GM12878 (cell line): ENCODE measurements at regions not wholly inside any gene's neighbourhood (a gene's known extent, or its start where the extent isn't known, plus 50 kb on each side); places are given as distances from the start of the nearest gene placed in this dataset.

Experiments used
- CBX5 ChIP-seq: sonication (generic); IDR thresholded peaks from 2 replicates; pipeline ENCODE4 v1.6.1; 2016; ENCODE audit warnings: low read depth, moderate library complexity, mild to moderate bottlenecking, inconsistent platforms
- CEBPB ChIP-seq, 2 experiments: fragments of 150-350 bp in 1 of 2; IDR thresholded peaks; 2 replicates each; pipeline ENCODE4 v1.6.1; 2012 to 2014; ENCODE audit warnings: low read depth in 2 of 2, low read length in 2 of 2, borderline replicate concordance in 1 of 2, inconsistent platforms in 1 of 2
- EZH2 ChIP-seq: IDR thresholded peaks from 2 replicates; pipeline ENCODE4 v1.6.1; 2012; ENCODE audit warnings: low read depth, mild to moderate bottlenecking, control low read depth, inconsistent platforms, low read length, borderline replicate concordance; ENCODE audit not compliant: control insufficient read depth
- GABPA ChIP-seq: IDR thresholded peaks from 2 replicates; pipeline ENCODE4 v1.6.1; 2014; ENCODE audit warnings: antibody characterized with exemption, low read depth, mild to moderate bottlenecking, inconsistent platforms
- HDGF ChIP-seq: fragments of 450-650 bp; IDR thresholded peaks from 2 replicates; pipeline ENCODE4 v1.6.1; 2016; ENCODE audit warnings: antibody characterized with exemption
- POLR2A ChIP-seq: IDR thresholded peaks from 2 replicates; pipeline ENCODE4 v1.6.1; 2011; ENCODE audit warnings: low read depth, mild to moderate bottlenecking, low read length
- TCF3 ChIP-seq: IDR thresholded peaks from 2 replicates; pipeline ENCODE4 v1.6.1; 2012; ENCODE audit warnings: low read depth, mild to moderate bottlenecking, low read length, borderline replicate concordance; ENCODE audit not compliant: insufficient read depth
- TF ChIP-seq, protein P1 (sequence below): IDR thresholded peaks from 2 replicates; pipeline ENCODE4 v1.6.1; 2011; ENCODE audit warnings: borderline replicate concordance, low read depth, mild to moderate bottlenecking, moderate library complexity, mixed read lengths, low read length; ENCODE audit not compliant: insufficient read depth; ENCODE audit errors: extremely low read length
- TF ChIP-seq, protein P2 (sequence below), 3 experiments: IDR thresholded peaks in 2 of 3; conservative IDR thresholded peaks in 1 of 3; 2 replicates each; pipeline ENCODE4 v1.5.1; 2011; ENCODE audit warnings: low read depth in 3 of 3, low read length in 3 of 3, mild to moderate bottlenecking in 3 of 3, control low read depth in 2 of 3, moderate library complexity in 2 of 3, inconsistent platforms in 1 of 3, mixed read lengths in 1 of 3; ENCODE audit not compliant: control insufficient read depth in 2 of 3, insufficient read depth in 1 of 3; ENCODE audit errors: extremely low read depth in 1 of 3

DNA sequence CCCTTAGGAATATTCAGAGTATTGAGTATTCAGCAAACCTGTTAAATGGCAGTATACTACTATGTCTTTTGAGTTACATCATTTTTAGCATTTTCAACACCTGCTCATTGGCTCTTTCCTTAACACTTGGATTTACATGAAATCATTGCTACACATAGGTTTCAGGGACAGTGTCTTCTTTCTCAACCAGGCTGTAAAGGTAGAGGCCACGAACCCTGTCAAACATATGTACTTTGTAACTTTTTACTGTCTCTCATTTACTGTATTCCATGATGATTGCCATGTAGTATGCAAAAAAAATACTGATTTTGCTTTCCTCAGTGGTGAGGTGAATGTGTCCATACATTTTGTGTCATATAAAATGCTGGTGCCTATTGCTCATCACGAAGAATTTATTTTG lies 264.4 kb downstream of the SLCO4C1 start:
- TF ChIP-seq, protein P1, sequence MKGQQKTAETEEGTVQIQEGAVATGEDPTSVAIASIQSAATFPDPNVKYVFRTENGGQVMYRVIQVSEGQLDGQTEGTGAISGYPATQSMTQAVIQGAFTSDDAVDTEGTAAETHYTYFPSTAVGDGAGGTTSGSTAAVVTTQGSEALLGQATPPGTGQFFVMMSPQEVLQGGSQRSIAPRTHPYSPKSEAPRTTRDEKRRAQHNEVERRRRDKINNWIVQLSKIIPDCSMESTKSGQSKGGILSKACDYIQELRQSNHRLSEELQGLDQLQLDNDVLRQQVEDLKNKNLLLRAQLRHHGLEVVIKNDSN: no peak
- TF ChIP-seq, protein P2, sequence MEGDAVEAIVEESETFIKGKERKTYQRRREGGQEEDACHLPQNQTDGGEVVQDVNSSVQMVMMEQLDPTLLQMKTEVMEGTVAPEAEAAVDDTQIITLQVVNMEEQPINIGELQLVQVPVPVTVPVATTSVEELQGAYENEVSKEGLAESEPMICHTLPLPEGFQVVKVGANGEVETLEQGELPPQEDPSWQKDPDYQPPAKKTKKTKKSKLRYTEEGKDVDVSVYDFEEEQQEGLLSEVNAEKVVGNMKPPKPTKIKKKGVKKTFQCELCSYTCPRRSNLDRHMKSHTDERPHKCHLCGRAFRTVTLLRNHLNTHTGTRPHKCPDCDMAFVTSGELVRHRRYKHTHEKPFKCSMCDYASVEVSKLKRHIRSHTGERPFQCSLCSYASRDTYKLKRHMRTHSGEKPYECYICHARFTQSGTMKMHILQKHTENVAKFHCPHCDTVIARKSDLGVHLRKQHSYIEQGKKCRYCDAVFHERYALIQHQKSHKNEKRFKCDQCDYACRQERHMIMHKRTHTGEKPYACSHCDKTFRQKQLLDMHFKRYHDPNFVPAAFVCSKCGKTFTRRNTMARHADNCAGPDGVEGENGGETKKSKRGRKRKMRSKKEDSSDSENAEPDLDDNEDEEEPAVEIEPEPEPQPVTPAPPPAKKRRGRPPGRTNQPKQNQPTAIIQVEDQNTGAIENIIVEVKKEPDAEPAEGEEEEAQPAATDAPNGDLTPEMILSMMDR (IDR thresholded peaks at IDR 0.05 in 2 of 3, conservative IDR thresholded peaks at IDR 0.05 in 1 of 3; ENCODE audit: control insufficient read depth in 2 of 3, extremely low read depth in 1 of 3, insufficient read depth in 1 of 3, low read depth in 3 of 3, low read length in 3 of 3): no peak
- no peak for TF ChIP-seq POLR2A
- no peak for TF ChIP-seq HDGF
- no peak for TF ChIP-seq CBX5
- TF ChIP-seq GABPA: no peak
- TF ChIP-seq EZH2: no peak
- no peak for TF ChIP-seq TCF3
- no peak for TF ChIP-seq CEBPB (IDR thresholded peaks at IDR 0.05; ENCODE audit: borderline replicate concordance in 1 of 2, low read depth in 2 of 2, low read length in 2 of 2)
